ENCODE measurements at regions not wholly inside any gene's neighbourhood (a gene's known extent, or its start where the extent isn't known, plus 50 kb on each side); places are given as distances from the start of the nearest gene placed in this dataset.

- no peak for DNase-seq (ENCODE audit: extremely low read depth, insufficient read length)
- TF ChIP-seq CTCF (IDR thresholded peaks at IDR 0.05; ENCODE audit: insufficient read depth, low read length, poor library complexity, severe bottlenecking) = no peak
- H3K4me3 ChIP-seq (replicated peaks; ENCODE audit: low read depth, low read length) = no peak overlapping the region
- H3K27me3 ChIP-seq (replicated peaks; ENCODE audit: control insufficient read depth, insufficient read depth, low read length) = no peaks in the 10 kb centered on the region
- no peaks in the 10 kb centered on the region for H3K36me3 ChIP-seq (ENCODE audit: control insufficient read depth, insufficient read depth, low read length)
Measured at GRCh38 chr15:79560384-79560783, 128.2 kb downstream of the MINAR1 start.

GRCh38 chr15:79561982-79562381 is 129.8 kb downstream of the MINAR1 start:
- Histone ChIP-seq H3K27me3 (replicated peaks; ENCODE audit: control insufficient read depth, insufficient read depth, low read length) (no peaks in the 10 kb centered on the region), H3K4me3 (replicated peaks; ENCODE audit: low read depth, low read length) (no peak overlapping the region), H3K36me3 (ENCODE audit: control insufficient read depth, insufficient read depth, low read length) (no peaks in the 10 kb centered on the region)
- no peak for TF ChIP-seq CTCF (IDR thresholded peaks at IDR 0.05; ENCODE audit: insufficient read depth, low read length, poor library complexity, severe bottlenecking)
- DNase-seq (ENCODE audit: extremely low read depth, insufficient read length) = no peak

GRCh38 chr15:79562403-79562815 is 130.3 kb downstream of the MINAR1 start:
- DNase-seq (ENCODE audit: extremely low read depth, insufficient read length) = no peak
- Histone ChIP-seq H3K4me3 (replicated peaks; ENCODE audit: low read depth, low read length) (no peak overlapping the region), H3K27me3 (replicated peaks; ENCODE audit: control insufficient read depth, insufficient read depth, low read length) (no peaks in the 10 kb centered on the region), H3K36me3 (ENCODE audit: control insufficient read depth, insufficient read depth, low read length) (no peaks in the 10 kb centered on the region)
- TF ChIP-seq CTCF (IDR thresholded peaks at IDR 0.05; ENCODE audit: insufficient read depth, low read length, poor library complexity, severe bottlenecking) = no peak

- no peak overlapping the region for H3K4me3 ChIP-seq (replicated peaks; ENCODE audit: low read depth, low read length)
- H3K27me3 ChIP-seq (replicated peaks; ENCODE audit: control insufficient read depth, insufficient read depth, low read length) = no peaks in the 10 kb centered on the region
- DNase-seq (ENCODE audit: extremely low read depth, insufficient read length) = no peak
- H3K36me3 ChIP-seq (ENCODE audit: control insufficient read depth, insufficient read depth, low read length) = no peaks in the 10 kb centered on the region
- TF ChIP-seq CTCF (IDR thresholded peaks at IDR 0.05; ENCODE audit: insufficient read depth, low read length, poor library complexity, severe bottlenecking) = no peak
Measured at GRCh38 chr15:79562899-79563298, 130.8 kb downstream of the MINAR1 start.

GRCh38 chr15:79570004-79570403 is 137.9 kb downstream of the MINAR1 start:
- Histone ChIP-seq H3K4me3 (replicated peaks; ENCODE audit: low read depth, low read length) (no peak overlapping the region), H3K36me3 (ENCODE audit: control insufficient read depth, insufficient read depth, low read length) (no peaks in the 10 kb centered on the region), H3K27me3 (replicated peaks; ENCODE audit: control insufficient read depth, insufficient read depth, low read length) (no peaks in the 10 kb centered on the region; the same call in 1 of the 2 replicates)
- DNase-seq (ENCODE audit: extremely low read depth, insufficient read length) = no peak
- TF ChIP-seq CTCF (IDR thresholded peaks at IDR 0.05; ENCODE audit: insufficient read depth, low read length, poor library complexity, severe bottlenecking) = no peak
